EL (cell line): ENCODE measurements at regions not wholly inside any gene's neighbourhood (a gene's known extent, or its start where the extent isn't known, plus 50 kb on each side); places are given as distances from the start of the nearest gene placed in this dataset.

Source experiments
- DNase-seq: peaks from one replicate; pipeline ENCODE4 v3.0.0-alpha.2; 2016

DNA sequence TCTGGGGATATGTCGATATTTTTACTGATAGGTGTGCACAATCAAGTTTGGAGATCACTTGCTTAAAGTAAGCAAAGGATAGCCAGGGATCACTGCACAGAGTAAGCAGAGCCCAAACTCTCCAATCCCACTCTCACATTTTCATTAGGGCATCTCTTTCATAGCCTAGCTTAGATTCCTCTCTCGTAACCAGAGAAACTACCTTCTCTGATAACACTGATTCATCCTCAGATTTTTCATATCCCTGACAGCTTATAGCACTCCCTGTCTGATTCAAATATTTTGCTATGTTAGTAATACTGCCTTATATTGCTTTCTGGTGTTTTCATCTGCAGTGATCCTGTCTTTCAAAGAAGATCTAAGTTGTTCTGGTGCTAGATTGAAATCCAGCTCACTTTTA is 123.7 kb downstream of the CBLL2 start:
- peak; percentile 6 for DNase-seq

DNA sequence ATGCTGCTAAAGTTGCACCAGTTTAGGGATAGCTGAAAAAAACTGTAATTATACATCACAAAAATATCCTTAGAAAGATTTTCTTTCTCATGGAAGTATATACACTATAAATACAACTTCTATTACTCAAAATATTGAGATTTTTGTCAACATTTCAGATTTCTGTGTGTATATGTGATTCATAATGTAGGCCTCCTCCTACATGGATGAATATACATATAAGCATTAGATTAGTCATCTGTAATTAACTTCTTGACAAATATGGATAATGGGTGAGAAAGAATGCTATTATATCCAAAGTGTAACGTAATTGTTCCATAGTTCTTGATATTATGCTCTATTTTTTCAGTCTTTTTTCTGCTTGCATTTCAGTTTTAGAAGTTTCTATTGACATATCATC is 124.9 kb downstream of the CBLL2 start:
- peak; percentile 31 for DNase-seq

DNA sequence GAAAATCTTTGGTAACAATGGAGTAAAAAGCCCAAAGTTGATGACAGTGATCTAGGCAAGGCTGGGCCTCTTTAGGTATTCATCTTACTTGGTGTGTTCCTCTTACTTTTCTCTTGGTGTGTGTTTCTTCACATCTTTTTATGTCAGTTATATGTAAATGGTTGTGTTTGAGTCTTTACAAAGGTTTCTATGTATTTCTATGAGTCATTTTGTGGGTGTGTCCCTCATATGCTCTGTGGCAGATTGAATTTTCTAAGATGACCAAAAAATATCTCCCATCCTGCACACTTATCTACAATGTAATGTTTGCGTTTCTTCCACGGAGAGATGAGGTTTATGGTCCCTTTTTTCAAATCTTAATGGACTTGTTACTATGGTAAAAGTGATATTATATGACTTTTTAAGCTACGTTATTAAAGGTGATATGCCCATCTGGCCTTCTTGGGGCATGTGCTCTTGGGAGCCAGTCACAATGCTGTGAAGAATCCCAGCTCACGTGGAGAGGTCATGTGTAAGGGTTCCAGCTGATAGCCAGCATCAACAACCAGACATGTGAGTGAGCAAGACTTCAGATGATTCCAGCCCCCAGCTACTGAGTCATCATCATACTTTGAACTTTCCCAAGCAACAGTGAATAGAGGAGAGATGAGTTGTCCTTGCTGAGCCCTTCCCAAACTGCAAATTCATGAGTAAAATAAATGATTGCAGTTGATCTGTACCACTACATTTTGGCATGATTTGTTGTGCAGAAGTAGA is 126.9 kb downstream of the CBLL2 start:
- peak; percentile 74 for DNase-seq

DNA sequence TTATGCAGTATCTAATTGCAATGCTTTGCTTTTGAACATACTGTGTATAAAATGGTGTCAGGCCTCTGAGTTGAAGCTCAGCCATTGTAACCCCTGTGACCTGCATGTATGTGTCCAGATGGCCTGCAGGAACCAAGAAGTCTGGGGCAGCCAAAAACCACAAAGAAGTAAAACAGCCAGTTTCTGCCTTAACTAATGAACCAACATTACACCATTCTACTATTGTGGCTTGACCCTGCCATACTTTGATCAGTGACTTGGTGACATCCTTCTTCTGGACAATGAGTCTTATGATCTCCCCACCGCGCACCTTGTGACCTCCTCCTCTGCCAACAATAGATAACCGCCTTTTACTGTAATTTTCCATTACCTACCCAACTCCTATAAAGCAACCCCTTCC is 131.6 kb downstream of the CBLL2 start:
- no peak for DNase-seq

- no peak for DNase-seq
These were observed 133.6 kb downstream of the CBLL2 start for GRCh38 chrX:22406201-22406737.

DNA sequence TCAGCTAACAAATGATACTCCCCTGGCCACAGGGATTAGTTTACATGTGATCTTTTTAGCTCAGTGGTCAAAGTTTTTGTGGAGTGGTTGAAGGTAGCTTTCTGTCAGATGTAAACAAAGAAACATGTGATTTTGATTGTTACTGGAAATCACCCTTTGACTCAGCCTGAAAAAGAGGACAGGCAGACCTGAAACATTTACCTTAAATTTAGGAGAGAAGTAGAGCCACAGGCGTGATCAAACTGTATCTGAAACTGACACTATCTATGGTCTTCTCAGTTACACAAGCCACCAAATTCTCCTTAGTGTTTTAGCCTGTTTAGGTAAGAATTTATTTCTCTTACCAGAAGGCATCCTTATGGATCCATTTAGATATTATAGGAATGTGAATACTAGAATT is 136.7 kb downstream of the CBLL2 start:
- DNase-seq: no peak

GRCh38 chrX:22424122-22424915 is 151.6 kb downstream of the CBLL2 start:
- DNase-seq: no peak

DNA sequence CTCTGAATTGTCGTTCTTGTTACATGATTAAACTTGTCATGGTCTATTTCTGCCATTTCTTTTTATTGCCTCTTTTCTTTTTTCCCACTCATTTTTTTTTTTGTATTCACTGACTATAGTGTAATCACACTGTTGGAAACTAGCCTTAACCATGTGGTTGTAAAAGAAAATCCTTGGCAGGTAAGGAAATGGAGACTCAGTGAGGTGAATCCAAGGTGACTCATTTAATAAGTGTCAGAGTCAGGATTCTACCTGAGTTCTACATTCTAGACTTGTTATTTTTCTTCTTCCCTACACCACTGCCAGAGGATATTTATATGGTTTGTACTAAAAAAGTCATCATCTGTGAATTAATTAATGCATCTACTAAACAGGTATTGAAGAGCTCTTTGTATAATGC is 152.2 kb downstream of the CBLL2 start:
- DNase-seq: no peak

DNA sequence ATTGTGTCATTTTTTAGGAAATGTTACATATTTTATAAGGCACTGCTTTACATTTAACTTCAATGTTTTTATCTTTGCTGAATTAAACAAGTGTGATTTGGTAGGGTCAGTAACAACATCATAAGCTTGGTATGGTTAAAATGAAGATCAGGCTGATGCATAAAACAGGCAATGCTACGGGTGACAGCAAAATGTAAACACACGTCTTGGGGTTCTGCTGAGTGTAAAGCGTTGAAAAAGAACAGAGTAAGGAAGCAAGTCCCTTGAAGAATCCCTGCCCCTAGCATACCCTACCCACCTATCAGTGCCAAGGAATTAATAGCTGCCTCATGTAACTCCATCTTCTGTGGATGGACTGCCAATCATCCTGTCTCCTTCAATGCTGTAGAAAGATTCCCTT is 157.0 kb downstream of the CBLL2 start:
- DNase-seq: no peak

DNA sequence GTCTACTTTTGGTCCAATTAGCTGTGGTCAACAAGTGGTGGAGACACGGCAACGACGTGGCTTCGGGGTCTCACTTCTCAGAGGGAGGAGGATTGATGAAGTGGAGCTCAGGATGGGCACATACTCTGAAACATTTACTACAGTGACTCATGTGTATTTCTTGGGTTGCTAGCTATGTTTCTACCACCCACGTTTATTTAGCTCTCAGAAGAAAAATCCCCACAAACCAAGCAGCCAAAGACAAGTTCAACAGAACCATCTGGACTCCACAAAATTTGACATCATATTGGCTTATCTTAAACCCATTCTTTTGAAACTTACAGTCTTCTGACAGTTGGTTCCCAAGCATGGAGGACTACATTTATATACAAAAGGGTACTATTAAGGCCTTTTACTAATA is 158.0 kb downstream of the CBLL2 start:
- no peak for DNase-seq

- DNase-seq: no peak
These were observed 160.8 kb downstream of the CBLL2 start for GRCh38 chrX:22433292-22434070.

- no peak for DNase-seq
These were observed 173.2 kb downstream of the CBLL2 start for GRCh38 chrX:22445880-22446279.

DNA sequence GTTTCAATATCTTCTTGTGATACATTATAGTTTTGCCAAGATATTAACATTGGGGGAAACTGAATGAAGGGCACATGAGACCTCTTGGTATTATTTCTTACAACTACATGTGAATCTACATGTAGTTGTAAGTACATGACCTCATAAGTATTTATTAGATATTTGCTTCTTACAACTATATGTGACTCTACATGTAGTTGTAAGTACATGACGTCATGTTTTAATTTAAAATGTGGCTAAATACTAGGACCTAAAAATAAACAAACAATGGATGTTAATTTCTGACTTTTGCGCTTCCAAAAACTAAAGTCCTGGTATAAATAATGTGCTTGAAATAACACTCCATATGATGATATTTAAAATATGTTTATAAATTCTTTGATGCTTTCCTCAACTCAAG is 190.2 kb downstream of the CBLL2 start:
- DNase-seq: no peak

GRCh38 chrX:22467571-22467970 is 194.9 kb downstream of the CBLL2 start:
- no peak for DNase-seq

GRCh38 chrX:22481436-22481835 is 208.7 kb downstream of the CBLL2 start:
- DNase-seq: no peak

- no peak for DNase-seq
These were observed 213.6 kb downstream of the CBLL2 start for GRCh38 chrX:22486296-22486695.

DNA sequence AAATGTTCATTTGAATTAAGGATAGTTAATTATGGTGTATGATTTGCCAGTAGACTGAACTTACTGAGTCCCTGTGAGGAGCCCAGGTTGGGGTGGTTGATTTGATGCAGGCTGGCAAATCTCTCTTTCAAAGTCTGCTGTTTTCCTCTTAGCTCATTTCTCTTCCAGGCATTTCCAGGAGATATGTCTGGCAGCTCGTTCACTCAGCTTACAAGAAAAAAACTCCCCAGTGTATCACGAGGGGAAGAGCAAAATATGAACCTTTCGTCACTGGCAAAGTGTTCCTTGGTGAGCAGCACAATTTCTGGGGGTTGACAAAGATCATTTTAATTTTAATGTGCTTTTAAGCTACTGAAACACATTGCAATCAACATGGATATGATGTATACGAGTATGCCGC is 244.2 kb downstream of the CBLL2 start:
- no peak for DNase-seq

- DNase-seq: no peak
These were observed 247.6 kb downstream of the CBLL2 start for GRCh38 chrX:22520128-22520828.

DNA sequence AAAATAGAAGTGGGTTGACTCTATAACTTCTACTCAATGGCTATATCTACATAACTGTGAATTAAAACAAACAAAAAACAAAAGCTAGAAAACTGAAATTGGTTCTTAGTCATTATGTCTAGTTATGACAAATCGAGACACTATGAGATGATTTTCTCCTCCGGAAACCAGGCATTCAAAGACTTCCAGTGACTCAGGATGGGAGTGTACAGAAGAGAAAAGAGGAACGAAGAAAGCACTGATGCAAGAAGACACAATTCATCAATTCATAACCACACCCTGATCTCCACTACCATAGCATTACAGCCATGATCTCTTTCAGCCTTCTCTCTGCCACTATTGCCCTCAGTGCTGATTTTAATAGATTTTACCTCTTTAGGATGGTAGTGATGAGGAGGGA is 253.6 kb downstream of the CBLL2 start:
- peak; percentile 77 for DNase-seq

- no peak for DNase-seq
These were observed 254.6 kb downstream of the CBLL2 start for GRCh38 chrX:22527302-22527701.

GRCh38 chrX:22533898-22534297 is 261.2 kb downstream of the CBLL2 start:
- no peak for DNase-seq

GRCh38 chrX:22534643-22535042 is 261.9 kb downstream of the CBLL2 start:
- peak; percentile 85 for DNase-seq
